ENCODE measurements at regions not wholly inside any gene's neighbourhood (a gene's known extent, or its start where the extent isn't known, plus 50 kb on each side); places are given as distances from the start of the nearest gene placed in this dataset.
A peak's percentile ranks its signal among the peaks of the same experiment; 100 is the strongest.

- DNase-seq (ENCODE audit: low read depth) = no peak
Observed at GRCh38 chr1:244219802-244220201, 168.7 kb downstream of the ZBTB18 start.

- DNase-seq (ENCODE audit: low read depth) = no peak
Observed at GRCh38 chr1:244220410-244220809, 169.3 kb downstream of the ZBTB18 start.

- DNase-seq (ENCODE audit: low read depth) = no peak
Observed at GRCh38 chr1:244221991-244222390, 170.9 kb downstream of the ZBTB18 start.

- no peak for DNase-seq (ENCODE audit: low read depth)
Observed at GRCh38 chr1:244224487-244225430, 173.7 kb downstream of the ZBTB18 start.

- peak; percentile 66 for DNase-seq (ENCODE audit: low read depth)
Observed at GRCh38 chr1:244226435-244226834, 175.4 kb downstream of the ZBTB18 start.

GRCh38 chr1:244230470-244230869 is 179.4 kb downstream of the ZBTB18 start:
- DNase-seq (ENCODE audit: low read depth) = no peak

- DNase-seq (ENCODE audit: low read depth) = no peak
Observed at GRCh38 chr1:244231193-244231571, 180.1 kb downstream of the ZBTB18 start.

- no peak for DNase-seq (ENCODE audit: low read depth)
Observed at GRCh38 chr1:244231572-244232315, 180.7 kb downstream of the ZBTB18 start.

GRCh38 chr1:244234009-244234643 is 183.0 kb downstream of the ZBTB18 start:
- DNase-seq (ENCODE audit: low read depth) = no peak

- DNase-seq (ENCODE audit: low read depth) = no peak
Observed at GRCh38 chr1:244235157-244235556, 184.1 kb downstream of the ZBTB18 start.

- DNase-seq (ENCODE audit: low read depth) = peak; percentile 24
Observed at GRCh38 chr1:244236101-244236500, 185.0 kb downstream of the ZBTB18 start.

- no peak for DNase-seq (ENCODE audit: low read depth)
Observed at GRCh38 chr1:244236721-244237120, 185.6 kb downstream of the ZBTB18 start.

- DNase-seq (ENCODE audit: low read depth) = peak; percentile 17
Observed at GRCh38 chr1:244237445-244237844, 186.4 kb downstream of the ZBTB18 start.

- DNase-seq (ENCODE audit: low read depth) = no peak
Observed at GRCh38 chr1:244239261-244239770, 188.2 kb downstream of the ZBTB18 start.

GRCh38 chr1:244241438-244241837 is 190.4 kb downstream of the ZBTB18 start:
- no peak for DNase-seq (ENCODE audit: low read depth)

- no peak for DNase-seq (ENCODE audit: low read depth)
Observed at GRCh38 chr1:244242446-244242845, 191.4 kb downstream of the ZBTB18 start.

- DNase-seq (ENCODE audit: low read depth) = no peak
Observed at GRCh38 chr1:244246334-244246733, 195.3 kb downstream of the ZBTB18 start.

- DNase-seq (ENCODE audit: low read depth) = no peak
Observed at GRCh38 chr1:244248426-244248825, 197.3 kb downstream of the ZBTB18 start.

GRCh38 chr1:244252211-244252610 is 199.5 kb downstream of the ADSS2 start:
- no peak for DNase-seq (ENCODE audit: low read depth)

- no peak for DNase-seq (ENCODE audit: low read depth)
Observed at GRCh38 chr1:244254467-244254866, 197.2 kb downstream of the ADSS2 start.

GRCh38 chr1:244255426-244255965 is 196.2 kb downstream of the ADSS2 start:
- no peak for DNase-seq (ENCODE audit: low read depth)

All from HT1080 (cell line).